K562 (cell line): ENCODE measurements at regions not wholly inside any gene's neighbourhood (a gene's known extent, or its start where the extent isn't known, plus 50 kb on each side); places are given as distances from the start of the nearest gene placed in this dataset.

Source experiments
- ATAC-seq: fragments of 200-7000 bp; cut with Tn5 transposase; 3 replicates; pipeline ENCODE4 v1.9.1; 2020; ENCODE audit warnings: moderate library complexity
- BruUV-seq: library from RNA; stranded (reverse); fragments of 400-500 nt; replicated peaks from 2 replicates; lab custom pipeline; 2021; lab: Mats Ljungman, UMichigan
- CTCF ChIA-PET: fragments of 300-600 bp; formaldehyde crosslinking; extraction: SDS; loops from one replicate; lab custom pipeline; 2021; ENCODE audit warnings: low intra/inter-chr PET ratio; lab: Yijun Ruan, JAX
- POLR2A ChIA-PET: fragments of 300-600, 350-650 bp; sonication (Branson Sonifier 250); formaldehyde crosslinking; extraction: SDS; loops from one replicate; lab custom pipeline; 2021; ENCODE audit warnings: antibody characterized with exemption, inconsistent platforms; lab: Yijun Ruan, JAX
- DNase-seq, 4 experiments: peaks; one replicate each; pipeline versions ENCODE4 v3.0.0 to v3.0.0-alpha.2; 2011 to 2018; ENCODE audit warnings: low spot score in 3 of 4, mixed read lengths in 3 of 4; ENCODE audit errors: extremely low read depth in 1 of 4
- FAIRE-seq: peaks from 2 replicates; lab custom pipeline; 2011; peaks lifted over from hg19 to GRCh38; lab: Jason Lieb, UNC
- H2AFZ ChIP-seq: 2 replicates; pipeline ENCODE4 v1.6.0; 2011; ENCODE audit warnings: low read depth, low read length, control low read depth, inconsistent platforms
- H3K27ac ChIP-seq: fragments of 200-600 bp; 3 replicates; pipeline ENCODE4 v1.8.0; 2011; ENCODE audit warnings: low read depth, mild to moderate bottlenecking, control low read depth, inconsistent platforms, low read length, moderate library complexity, mixed read lengths; ENCODE audit errors: extremely low read depth
- H3K27me3 ChIP-seq, 2 experiments: fragments of 300-600 bp in 1 of 2; 2 replicates in 1 of 2; 3 replicates in 1 of 2; pipeline versions ENCODE4 v1.6.0 to v1.8.0; 2011; ENCODE audit warnings: inconsistent platforms in 2 of 2, low read length in 2 of 2, mild to moderate bottlenecking in 1 of 2, mixed read lengths in 1 of 2, moderate library complexity in 1 of 2; ENCODE audit not compliant: control insufficient read depth in 2 of 2, insufficient read depth in 2 of 2
- H3K36me3 ChIP-seq: fragments of 300-600 bp; 3 replicates; pipeline ENCODE4 v1.8.0; 2011; ENCODE audit warnings: mild to moderate bottlenecking, low read length, inconsistent platforms; ENCODE audit not compliant: control insufficient read depth, insufficient read depth
- H3K4me1 ChIP-seq, 2 experiments: fragments of 200-600 bp in 1 of 2; replicated peaks in 1 of 2; 2 replicates in 1 of 2; 3 replicates in 1 of 2; pipeline versions ENCODE4 v1.5.1 to v1.8.0; 2011; ENCODE audit warnings: inconsistent platforms in 2 of 2, low read length in 2 of 2, mild to moderate bottlenecking in 1 of 2, mixed read lengths in 1 of 2, moderate library complexity in 1 of 2; ENCODE audit not compliant: control insufficient read depth in 2 of 2, insufficient read depth in 2 of 2
- H3K4me2 ChIP-seq: 2 replicates; pipeline ENCODE4 v1.6.1; 2011; ENCODE audit warnings: low read length, control low read depth, inconsistent platforms, mixed read lengths; ENCODE audit not compliant: insufficient read depth
- H3K4me3 ChIP-seq: fragments of 200-600 bp; sonication (generic), shearing (Covaris generic); 2 replicates; pipeline ENCODE4 v1.5.1; 2016; ENCODE audit warnings: control low read depth, inconsistent platforms
- H3K79me2 ChIP-seq: fragments of 200-600 bp; 3 replicates; pipeline ENCODE4 v1.8.0; 2011; ENCODE audit warnings: low read length, inconsistent platforms; ENCODE audit not compliant: control insufficient read depth, insufficient read depth
- H3K9ac ChIP-seq, 2 experiments: 2 replicates each; pipeline versions ENCODE4 v1.6.0 to v1.6.1; 2011; ENCODE audit warnings: low read depth in 2 of 2, low read length in 2 of 2, control low read depth in 1 of 2, inconsistent platforms in 1 of 2, mild to moderate bottlenecking in 1 of 2, mixed read lengths in 1 of 2; ENCODE audit not compliant: insufficient read depth in 1 of 2
- H3K9me1 ChIP-seq: one replicate; pipeline ENCODE4 v1.6.0; 2011; ENCODE audit warnings: inconsistent platforms, mild to moderate bottlenecking, low read length, moderate library complexity; ENCODE audit not compliant: control insufficient read depth, insufficient read depth
- H3K9me3 ChIP-seq: replicated peaks from 2 replicates; pipeline ENCODE4 v1.5.1; 2011; ENCODE audit warnings: low read depth, low read length, inconsistent platforms; ENCODE audit not compliant: control insufficient read depth, insufficient read depth
- H4K20me1 ChIP-seq: replicated peaks from 2 replicates; pipeline ENCODE4 v1.6.1; 2011; ENCODE audit warnings: low read length, inconsistent platforms, mixed read lengths; ENCODE audit not compliant: control insufficient read depth, insufficient read depth
- ARNT ChIP-seq, 2 experiments: fragments of 450-650 bp; IDR thresholded peaks; 2 replicates each; pipeline ENCODE4 v1.6.1; 2016; ENCODE audit warnings: mild to moderate bottlenecking in 1 of 2
- ATF2 ChIP-seq: sonication (generic); formaldehyde crosslinking; IDR thresholded peaks from 2 replicates; pipeline ENCODE4 v1.8.1; 2022; ENCODE audit warnings: missing genetic modification reagents
- CHD2 ChIP-seq: IDR thresholded peaks from 2 replicates; pipeline ENCODE4 v1.6.1; 2011; ENCODE audit warnings: low read depth, low read length
- ELF2 ChIP-seq: fragments of 250-450 bp; sonication (Bioruptor Pico); IDR thresholded peaks from 2 replicates; pipeline ENCODE4 v1.5.0; 2021; ENCODE audit warnings: mild to moderate bottlenecking
- HDGF ChIP-seq: fragments of 450-650 bp; IDR thresholded peaks from 2 replicates; pipeline ENCODE4 v1.6.1; 2016
- HMBOX1 ChIP-seq: sonication (generic); IDR thresholded peaks from 2 replicates; pipeline ENCODE4 v1.6.1; 2016
- HMGXB4 ChIP-seq: sonication (generic); formaldehyde crosslinking; IDR thresholded peaks from 2 replicates; pipeline ENCODE4 v1.8.1; 2023; ENCODE audit warnings: mild to moderate bottlenecking, missing genetic modification reagents
- HNRNPUL1 ChIP-seq: fragments of 200-400 bp; formaldehyde crosslinking; IDR thresholded peaks from 2 replicates; pipeline ENCODE4 v1.6.1; 2017; ENCODE audit warnings: low read length
- PPARD ChIP-seq: fragments of 250-450 bp; sonication (Bioruptor Pico); IDR thresholded peaks from 2 replicates; pipeline ENCODE4 v1.8.0; 2022; ENCODE audit warnings: inconsistent platforms, mild to moderate bottlenecking, moderate library complexity
- STAG1 ChIP-seq: sonication (generic); formaldehyde crosslinking; IDR thresholded peaks from 2 replicates; pipeline ENCODE4 v1.5.0; 2020; ENCODE audit warnings: missing genetic modification reagents, borderline replicate concordance
- USF2 ChIP-seq: sonication (generic); formaldehyde crosslinking; IDR thresholded peaks from 2 replicates; pipeline ENCODE4 v1.5.0; 2020; ENCODE audit warnings: missing genetic modification reagents
- ZC3H4 ChIP-seq: sonication (generic); formaldehyde crosslinking; IDR thresholded peaks from 2 replicates; pipeline ENCODE4 v1.9.0; 2021; ENCODE audit warnings: missing genetic modification reagents, borderline replicate concordance
- ZNF263 ChIP-seq: sonication (generic); formaldehyde crosslinking; IDR thresholded peaks from 2 replicates; pipeline ENCODE4 v1.8.0; 2022; ENCODE audit warnings: mild to moderate bottlenecking, missing genetic modification reagents, borderline replicate concordance
- ZNF277 ChIP-seq: fragments of 250-450 bp; sonication (Bioruptor Pico); IDR thresholded peaks from 2 replicates; pipeline ENCODE4 v1.8.0; 2022; ENCODE audit warnings: inconsistent platforms, mild to moderate bottlenecking, moderate library complexity, borderline replicate concordance
- ZNF507 ChIP-seq: conservative IDR thresholded peaks from 2 replicates; pipeline ENCODE4 v1.6.1; 2017; ENCODE audit warnings: missing genetic modification characterization, missing compliant biosample characterization
- ZNF780A ChIP-seq: fragments of 250-450 bp; sonication (Bioruptor Pico); IDR thresholded peaks from 2 replicates; pipeline ENCODE4 v1.5.0; 2021; ENCODE audit warnings: mild to moderate bottlenecking
- WGBS: fragments of 100-300 bp; shearing (Covaris generic); methylation state at CpG from one replicate; pipeline ENCODE4 v1.1.6; 2016; ENCODE audit warnings: low coverage, mixed read lengths; ENCODE audit not compliant: insufficient coverage; ENCODE audit errors: missing lambda C conversion rate; 5-methylcytosine and 5-hydroxymethylcytosine counted together
- in situ Hi-C: fragments of 300-500 bp; cut with MboI; formaldehyde crosslinking; loops from 4 replicates; pipeline ENCODE4 v1.15.0; 2018; ENCODE audit warnings: inconsistent platforms, mixed read lengths
- intact Hi-C: fragments of 100-400 bp; cut with micrococcal nuclease; formaldehyde crosslinking; loops from 2 replicates; pipeline ENCODE4 v1.14.2; 2022

- Histone ChIP-seq H3K4me1 (no peaks in the 10 kb centered on the region), H3K79me2 (no peaks in the 10 kb centered on the region), H3K27ac (no peak overlapping the region), H3K9ac (no peak overlapping the region), H3K9me1 (no peaks in the 10 kb centered on the region), H3K27me3 (no peaks in the 10 kb centered on the region), H3K9me3 (peaks cover 3% of the 10 kb centered on the region; the same call in 1 of the 2 replicates), H3K4me3 (no peak overlapping the region), H2AFZ (no peak overlapping the region), H4K20me1 (no peaks in the 10 kb centered on the region), H3K36me3 (no peaks in the 10 kb centered on the region), H3K4me2 (no peak overlapping the region)
- ATAC-seq (no peak), DNase-seq (no peak), FAIRE-seq (no peak)
- no TSS peak for BruUV-seq
- WGBS, result 1% methylated on average over 5 of the region's 5 CpGs
- in situ Hi-C loops, result no loop called here
- ChIA-PET CTCF (no interaction called here), POLR2A (interaction anchor here (0.6 to 0.8 kb wide), 2 partner anchors 14 to 265 kb away, joined by 3 read pairs; no protein-coding TSS in a partner anchor)
- intact Hi-C loops, result no loop called here
- TF ChIP-seq ATF2, result no peak
- TF ChIP-seq PPARD (CRISPR knock-in tag), result no peak
- TF ChIP-seq ZNF507 (tag), result no peak
- TF ChIP-seq ZNF263 (CRISPR knock-in tag), result no peak
- TF ChIP-seq HNRNPUL1, result no peak
- TF ChIP-seq HDGF, result no peak
- no peak for TF ChIP-seq ZNF780A
- no peak for TF ChIP-seq USF2 (CRISPR knock-in tag)
- no peak for TF ChIP-seq CHD2
- TF ChIP-seq ELF2 (CRISPR knock-in tag), result no peak
- no peak for TF ChIP-seq ZNF277
- no peak for TF ChIP-seq ARNT (IDR thresholded peaks at IDR 0.05)
- TF ChIP-seq STAG1 (CRISPR knock-in tag), result no peak
- TF ChIP-seq HMGXB4 (CRISPR knock-in tag), result no peak
- no peak for TF ChIP-seq ZC3H4 (CRISPR knock-in tag)
- no peak for TF ChIP-seq HMBOX1
These were observed 276.7 kb downstream of the CHL1 start for GRCh38 chr3:473033-473800.
